Spleen (tissue), 11 donors: ENCODE measurements at regions not wholly inside any gene's neighbourhood (a gene's known extent, or its start where the extent isn't known, plus 50 kb on each side); places are given as distances from the start of the nearest gene placed in this dataset.

Experiments used
- DNase-seq: peaks from one replicate; pipeline ENCODE4 v3.0.0-alpha.2; 2020
- H3K27ac ChIP-seq, 8 donors: fragments of 200-600 bp; sonication (generic) in 7 of 8; 1 replicate in 4 of 8; 2 replicates in 4 of 8; pipeline versions ENCODE4 v1.5.0 to v1.8.0; 2016 to 2021; ENCODE audit warnings: inconsistent platforms in 4 of 8, mild to moderate bottlenecking in 4 of 8, moderate library complexity in 1 of 8
- H3K27me3 ChIP-seq, 7 donors: fragments of 200-600 bp; sonication (generic) in 6 of 7; replicated peaks in 1 of 7; 1 replicate in 4 of 7; 2 replicates in 3 of 7; pipeline versions ENCODE4 v1.5.0 to v1.8.0; 2016 to 2021; ENCODE audit warnings: inconsistent platforms in 3 of 7, mild to moderate bottlenecking in 1 of 7
- H3K36me3 ChIP-seq, 6 donors: fragments of 200-600 bp; sonication (generic) in 5 of 6; 1 replicate in 4 of 6; 2 replicates in 2 of 6; pipeline versions ENCODE4 v1.5.0 to v1.8.0; 2016 to 2021; ENCODE audit warnings: inconsistent platforms in 2 of 6
- H3K4me1 ChIP-seq, 6 donors: fragments of 200-600 bp; sonication (generic) in 5 of 6; 1 replicate in 3 of 6; 2 replicates in 3 of 6; pipeline versions ENCODE4 v1.5.0 to v1.8.0; 2016 to 2021; ENCODE audit warnings: inconsistent platforms in 3 of 6
- H3K4me3 ChIP-seq, 8 donors: fragments of 200-600 bp; sonication (generic) in 7 of 8; 1 replicate in 4 of 8; 2 replicates in 4 of 8; pipeline versions ENCODE4 v1.5.0 to v1.8.0; 2016 to 2021; ENCODE audit warnings: inconsistent platforms in 4 of 8, mild to moderate bottlenecking in 4 of 8, moderate library complexity in 2 of 8
- H3K9me3 ChIP-seq, 8 donors: fragments of 200-600 bp; sonication (generic) in 7 of 8; 1 replicate in 4 of 8; 2 replicates in 4 of 8; pipeline versions ENCODE4 v1.5.0 to v1.8.0; 2016 to 2021; ENCODE audit warnings: inconsistent platforms in 4 of 8
- POLR2A ChIP-seq, 3 donors: fragments of 450-650 bp; IDR thresholded peaks; one replicate each; pipeline ENCODE4 v1.5.1; 2017; ENCODE audit warnings: antibody characterized with exemption in 3 of 3, mild to moderate bottlenecking in 1 of 3
- POLR2AphosphoS5 ChIP-seq, 3 donors: sonication (generic); formaldehyde crosslinking; IDR thresholded peaks; one replicate each; pipeline ENCODE4 v1.5.1; 2017; ENCODE audit warnings: antibody characterized with exemption in 3 of 3
- WGBS, 5 donors: extraction: QIAGEN DNeasy Blood & Tissue Kit in 3 of 5; methylation state at CpG; one replicate each; pipeline versions ENCODE4 v1.1.5 to v1.1.7; 2013 to 2018; 5-methylcytosine and 5-hydroxymethylcytosine counted together
- intact Hi-C: fragments of 100-400 bp; cut with DNase I; formaldehyde crosslinking; loops from one replicate; pipeline ENCODE4 v1.15.0; 2023; ENCODE audit warnings: low total_unique reads
- TF ChIP-seq, protein P1 (sequence below), 11 experiments: fragments of 200-600 bp in 7 of 11; fragments of 450-650 bp in 4 of 11; sonication (generic) in 4 of 11; IDR thresholded peaks in 8 of 11; conservative IDR thresholded peaks in 3 of 11; 1 replicate in 7 of 11; 2 replicates in 4 of 11; pipeline versions ENCODE4 v1.4.0 to v1.8.0; 2016 to 2021; ENCODE audit warnings: antibody characterized with exemption in 11 of 11, inconsistent platforms in 4 of 11, mild to moderate bottlenecking in 1 of 11
- donor health status: healthy with polysubstance abuse.
- donor health status: DM: no; HTN: no; CAD: no; lungs with moderate emphysema.
- donor health status: DM: no; HTN: no; CAD: no.
- donor health status: Bipolar disorder and iron deficiency.
- donor health status: healthy.
- donor health status: DM: no; HTN: no; CAD: no.
- donor health status: DM: yes; HTN: yes; CAD: no.

DNA sequence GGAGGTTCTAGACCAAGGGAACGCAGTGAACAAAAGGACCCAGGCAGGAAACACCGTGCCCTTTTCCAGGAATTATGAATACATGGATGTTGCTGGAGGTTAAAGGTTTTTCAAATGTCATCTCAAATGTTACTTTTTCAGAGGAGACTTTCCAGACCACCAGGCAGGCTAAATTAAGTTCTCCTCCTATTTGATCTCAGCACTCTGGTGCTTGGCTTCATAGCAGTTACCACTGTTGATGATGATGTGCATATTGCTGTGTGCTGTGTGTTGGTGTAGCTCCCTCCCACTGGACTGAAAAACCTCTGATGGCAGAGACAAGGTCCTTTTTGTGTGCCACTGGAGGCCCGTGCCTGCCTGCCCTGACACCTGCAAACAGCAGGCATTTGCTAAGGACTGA, 137.3 kb upstream of the PTPRM start:
- TF ChIP-seq, protein P1, sequence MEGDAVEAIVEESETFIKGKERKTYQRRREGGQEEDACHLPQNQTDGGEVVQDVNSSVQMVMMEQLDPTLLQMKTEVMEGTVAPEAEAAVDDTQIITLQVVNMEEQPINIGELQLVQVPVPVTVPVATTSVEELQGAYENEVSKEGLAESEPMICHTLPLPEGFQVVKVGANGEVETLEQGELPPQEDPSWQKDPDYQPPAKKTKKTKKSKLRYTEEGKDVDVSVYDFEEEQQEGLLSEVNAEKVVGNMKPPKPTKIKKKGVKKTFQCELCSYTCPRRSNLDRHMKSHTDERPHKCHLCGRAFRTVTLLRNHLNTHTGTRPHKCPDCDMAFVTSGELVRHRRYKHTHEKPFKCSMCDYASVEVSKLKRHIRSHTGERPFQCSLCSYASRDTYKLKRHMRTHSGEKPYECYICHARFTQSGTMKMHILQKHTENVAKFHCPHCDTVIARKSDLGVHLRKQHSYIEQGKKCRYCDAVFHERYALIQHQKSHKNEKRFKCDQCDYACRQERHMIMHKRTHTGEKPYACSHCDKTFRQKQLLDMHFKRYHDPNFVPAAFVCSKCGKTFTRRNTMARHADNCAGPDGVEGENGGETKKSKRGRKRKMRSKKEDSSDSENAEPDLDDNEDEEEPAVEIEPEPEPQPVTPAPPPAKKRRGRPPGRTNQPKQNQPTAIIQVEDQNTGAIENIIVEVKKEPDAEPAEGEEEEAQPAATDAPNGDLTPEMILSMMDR (IDR thresholded peaks at IDR 0.05 in 8 of 11, conservative IDR thresholded peaks at IDR 0.05 in 3 of 11): no peak
- no peak for TF ChIP-seq POLR2AphosphoS5 (IDR thresholded peaks at IDR 0.05)
- TF ChIP-seq POLR2A (IDR thresholded peaks at IDR 0.05): no peak
- Histone ChIP-seq H3K9me3 (peaks cover 0 to 10% (median 0%) of the 10 kb centered on the region in 8 donors), H3K4me1 (no peaks in the 10 kb centered on the region), H3K4me3 (no peak overlapping the region), H3K27me3 (no peaks in the 10 kb centered on the region), H3K27ac (no peak overlapping the region), H3K36me3 (no peaks in the 10 kb centered on the region)
- DNase-seq: no peak
- intact Hi-C loops: no loop called here
- 81 to 91% (median 81%) methylated on average over 3 of the region's 3 CpGs for WGBS, 5 donors

DNA sequence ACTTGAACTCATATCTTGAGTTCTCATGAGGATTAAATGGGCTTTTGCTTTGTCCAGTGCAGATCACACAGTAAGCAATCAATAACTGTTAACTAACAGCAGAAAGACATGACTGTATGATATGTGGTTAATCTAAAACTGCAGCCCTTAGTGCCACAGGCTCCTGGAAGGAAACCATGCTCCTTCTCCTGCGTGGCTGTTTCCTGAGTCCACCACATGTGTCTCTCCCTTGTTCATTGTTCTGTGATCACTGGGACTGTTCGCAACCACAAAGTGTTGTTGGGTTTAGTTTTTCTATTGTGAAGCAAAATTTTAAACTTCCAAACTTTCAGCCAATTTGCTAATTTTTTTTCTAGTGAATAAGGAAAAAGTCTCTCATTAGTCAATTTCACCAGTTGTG, 130.9 kb upstream of the PTPRM start:
- 26 to 52% (median 36%) methylated on average over 2 of the region's 2 CpGs for WGBS, 5 donors
- Histone ChIP-seq H3K27me3 (no peaks in the 10 kb centered on the region), H3K4me3 (no peak overlapping the region), H3K27ac (no peak overlapping the region), H3K4me1 (no peaks in the 10 kb centered on the region), H3K9me3 (no peaks in the 10 kb centered on the region), H3K36me3 (no peaks in the 10 kb centered on the region)
- no peak for TF ChIP-seq POLR2A (IDR thresholded peaks at IDR 0.05)
- no peak for TF ChIP-seq POLR2AphosphoS5 (IDR thresholded peaks at IDR 0.05)
- TF ChIP-seq, protein P1 (IDR thresholded peaks at IDR 0.05 in 8 of 11, conservative IDR thresholded peaks at IDR 0.05 in 3 of 11): no peak
- intact Hi-C loops: no loop called here
- no peak for DNase-seq

DNA sequence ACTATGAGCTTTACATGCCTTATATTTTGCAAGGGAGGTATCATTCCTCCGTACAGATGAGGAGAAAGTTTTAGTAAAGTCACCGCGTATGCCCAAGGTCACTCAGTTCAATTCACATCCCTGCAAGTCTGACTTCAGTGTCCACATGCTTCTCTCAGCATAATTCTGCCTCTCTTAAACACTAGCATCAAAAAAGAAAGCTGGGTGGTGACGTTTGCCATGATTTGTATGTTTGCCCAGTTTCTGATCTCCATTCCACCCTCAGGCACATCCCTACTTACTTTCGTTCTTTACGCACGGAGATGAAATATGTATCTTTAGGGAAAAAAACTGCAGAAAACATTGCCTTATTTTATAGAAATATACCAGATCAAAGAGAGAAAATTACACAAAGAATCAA, 129.2 kb upstream of the PTPRM start:
- intact Hi-C loops: no loop called here
- Histone ChIP-seq H3K4me3 (peak overlapping the region in 1 of 8 donors; percentile 6), H3K36me3 (no peaks in the 10 kb centered on the region), H3K9me3 (no peaks in the 10 kb centered on the region), H3K27ac (no peak overlapping the region), H3K27me3 (no peaks in the 10 kb centered on the region), H3K4me1 (no peaks in the 10 kb centered on the region)
- no peak for DNase-seq
- TF ChIP-seq, protein P1 (IDR thresholded peaks at IDR 0.05 in 8 of 11, conservative IDR thresholded peaks at IDR 0.05 in 3 of 11): no peak
- no peak for TF ChIP-seq POLR2A (IDR thresholded peaks at IDR 0.05)
- TF ChIP-seq POLR2AphosphoS5 (IDR thresholded peaks at IDR 0.05): no peak
- 70 to 81% (median 72%) methylated on average over 7 of the region's 7 CpGs for WGBS, 5 donors

DNA sequence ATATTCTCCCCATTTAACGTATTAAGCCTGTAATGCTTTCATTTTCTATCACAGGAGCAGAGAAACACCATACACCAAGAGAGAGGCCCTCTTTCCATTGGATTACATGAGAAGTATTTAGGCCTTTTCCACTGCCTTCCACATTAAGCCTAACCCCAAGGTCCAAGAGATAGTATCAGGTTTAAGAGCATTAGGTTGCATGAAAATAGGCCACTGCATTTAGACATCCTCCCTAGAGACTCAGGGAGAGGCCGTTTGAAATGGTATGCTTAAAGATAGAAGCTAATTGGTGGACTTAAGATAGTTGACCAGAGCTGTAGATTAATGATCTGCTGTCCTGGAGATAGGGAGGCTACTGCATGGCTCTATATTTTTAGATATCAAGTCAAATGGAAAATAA, 128.5 kb upstream of the PTPRM start:
- H3K27ac ChIP-seq: no peak overlapping the region
- H3K27me3 ChIP-seq: no peaks in the 10 kb centered on the region
- no peaks in the 10 kb centered on the region for H3K36me3 ChIP-seq
- no peak for DNase-seq
- peak overlapping the region in 1 of 8 donors; percentile 6 for H3K4me3 ChIP-seq
- H3K4me1 ChIP-seq: no peaks in the 10 kb centered on the region
- intact Hi-C loops: no loop called here
- H3K9me3 ChIP-seq: no peaks in the 10 kb centered on the region
- WGBS, 5 donors: 47 to 78% (median 66%) methylated on average over 2 of the region's 2 CpGs
- TF ChIP-seq, protein P1 (IDR thresholded peaks at IDR 0.05 in 8 of 11, conservative IDR thresholded peaks at IDR 0.05 in 3 of 11): no peak
- TF ChIP-seq POLR2AphosphoS5 (IDR thresholded peaks at IDR 0.05): no peak
- no peak for TF ChIP-seq POLR2A (IDR thresholded peaks at IDR 0.05)
